ENCODE measurements at regions not wholly inside any gene's neighbourhood (a gene's known extent, or its start where the extent isn't known, plus 50 kb on each side); places are given as distances from the start of the nearest gene placed in this dataset.

GRCh38 chr11:115741376-115742107, 237.3 kb upstream of the CADM1 start:
- H3K9me3 Mint-ChIP-seq, result no peaks in the 10 kb centered on the region
- no peaks in the 10 kb centered on the region for H3K36me3 Mint-ChIP-seq
- H3K27me3 Mint-ChIP-seq, result peaks cover 2% of the 10 kb centered on the region
- no peak overlapping the region for H3K27ac Mint-ChIP-seq
- no peaks in the 10 kb centered on the region for H3K4me1 Mint-ChIP-seq
- no peak overlapping the region for H3K4me3 Mint-ChIP-seq

GRCh38 chr11:115740324-115740723, 236.1 kb upstream of the CADM1 start:
- no peak overlapping the region for H3K27ac Mint-ChIP-seq
- peaks cover 2% of the 10 kb centered on the region for H3K27me3 Mint-ChIP-seq
- H3K4me3 Mint-ChIP-seq, result no peak overlapping the region
- no peaks in the 10 kb centered on the region for H3K36me3 Mint-ChIP-seq
- no peaks in the 10 kb centered on the region for H3K9me3 Mint-ChIP-seq
- no peaks in the 10 kb centered on the region for H3K4me1 Mint-ChIP-seq

GRCh38 chr11:115739878-115740277, 235.7 kb upstream of the CADM1 start:
- peaks cover 2% of the 10 kb centered on the region for H3K27me3 Mint-ChIP-seq
- H3K4me3 Mint-ChIP-seq, result no peak overlapping the region
- H3K27ac Mint-ChIP-seq, result no peak overlapping the region
- no peaks in the 10 kb centered on the region for H3K9me3 Mint-ChIP-seq
- H3K4me1 Mint-ChIP-seq, result no peaks in the 10 kb centered on the region
- H3K36me3 Mint-ChIP-seq, result no peaks in the 10 kb centered on the region

- Mint-ChIP-seq H3K27me3 (peaks cover 2% of the 10 kb centered on the region), H3K4me1 (no peaks in the 10 kb centered on the region), H3K36me3 (no peaks in the 10 kb centered on the region), H3K4me3 (no peak overlapping the region), H3K27ac (no peak overlapping the region), H3K9me3 (no peaks in the 10 kb centered on the region)
Measured at GRCh38 chr11:115739146-115739545, 234.9 kb upstream of the CADM1 start.

GRCh38 chr11:115737875-115738274, 233.7 kb upstream of the CADM1 start:
- Mint-ChIP-seq H3K36me3 (no peaks in the 10 kb centered on the region), H3K9me3 (no peaks in the 10 kb centered on the region), H3K27ac (no peak overlapping the region), H3K27me3 (no peaks in the 10 kb centered on the region), H3K4me1 (no peaks in the 10 kb centered on the region), H3K4me3 (no peak overlapping the region)

- no peak overlapping the region for H3K27ac Mint-ChIP-seq
- H3K36me3 Mint-ChIP-seq, result no peaks in the 10 kb centered on the region
- no peak overlapping the region for H3K4me3 Mint-ChIP-seq
- H3K4me1 Mint-ChIP-seq, result no peaks in the 10 kb centered on the region
- H3K27me3 Mint-ChIP-seq, result no peaks in the 10 kb centered on the region
- H3K9me3 Mint-ChIP-seq, result no peaks in the 10 kb centered on the region
Measured at GRCh38 chr11:115736146-115736545, 231.9 kb upstream of the CADM1 start.

GRCh38 chr11:115724666-115725065, 220.5 kb upstream of the CADM1 start:
- H3K4me3 Mint-ChIP-seq, result no peak overlapping the region
- H3K27ac Mint-ChIP-seq, result no peak overlapping the region
- H3K4me1 Mint-ChIP-seq, result no peaks in the 10 kb centered on the region
- H3K27me3 Mint-ChIP-seq, result no peaks in the 10 kb centered on the region
- peaks cover 8% of the 10 kb centered on the region for H3K9me3 Mint-ChIP-seq
- H3K36me3 Mint-ChIP-seq, result no peaks in the 10 kb centered on the region

- Mint-ChIP-seq H3K27ac (no peak overlapping the region), H3K27me3 (no peaks in the 10 kb centered on the region), H3K4me1 (no peaks in the 10 kb centered on the region), H3K36me3 (no peaks in the 10 kb centered on the region), H3K4me3 (no peak overlapping the region), H3K9me3 (peaks cover 8% of the 10 kb centered on the region)
Measured at GRCh38 chr11:115722711-115723110, 218.5 kb upstream of the CADM1 start.

GRCh38 chr11:115721296-115721995, 217.2 kb upstream of the CADM1 start:
- peaks cover 8% of the 10 kb centered on the region for H3K9me3 Mint-ChIP-seq

GRCh38 chr11:115720602-115721245, 216.5 kb upstream of the CADM1 start:
- Mint-ChIP-seq H3K4me3 (no peak overlapping the region), H3K9me3 (peaks cover 9% of the 10 kb centered on the region), H3K36me3 (no peaks in the 10 kb centered on the region), H3K27ac (no peak overlapping the region), H3K4me1 (no peaks in the 10 kb centered on the region), H3K27me3 (peaks cover 1% of the 10 kb centered on the region)

More at GRCh38 chr11:115721296-115721995, 217.2 kb upstream of the CADM1 start:
- Mint-ChIP-seq H3K4me3 (no peak overlapping the region), H3K27me3 (no peaks in the 10 kb centered on the region), H3K36me3 (no peaks in the 10 kb centered on the region), H3K27ac (no peak overlapping the region), H3K4me1 (no peaks in the 10 kb centered on the region)

- H3K27me3 Mint-ChIP-seq, result peaks cover 1% of the 10 kb centered on the region
- H3K4me3 Mint-ChIP-seq, result no peak overlapping the region
- H3K9me3 Mint-ChIP-seq, result peaks cover 6% of the 10 kb centered on the region
- no peaks in the 10 kb centered on the region for H3K36me3 Mint-ChIP-seq
- no peak overlapping the region for H3K27ac Mint-ChIP-seq
- H3K4me1 Mint-ChIP-seq, result no peaks in the 10 kb centered on the region
Measured at GRCh38 chr11:115718945-115719344, 214.7 kb upstream of the CADM1 start.

- Mint-ChIP-seq H3K36me3 (no peaks in the 10 kb centered on the region), H3K27me3 (peaks cover 1% of the 10 kb centered on the region), H3K9me3 (peaks cover 6% of the 10 kb centered on the region), H3K27ac (no peak overlapping the region), H3K4me3 (no peak overlapping the region), H3K4me1 (no peaks in the 10 kb centered on the region)
Measured at GRCh38 chr11:115718106-115718505, 213.9 kb upstream of the CADM1 start.

- no peaks in the 10 kb centered on the region for H3K4me1 Mint-ChIP-seq
- no peak overlapping the region for H3K27ac Mint-ChIP-seq
- no peak overlapping the region for H3K4me3 Mint-ChIP-seq
- H3K9me3 Mint-ChIP-seq, result peaks cover 6% of the 10 kb centered on the region
- no peaks in the 10 kb centered on the region for H3K36me3 Mint-ChIP-seq
- peaks cover 1% of the 10 kb centered on the region for H3K27me3 Mint-ChIP-seq
Measured at GRCh38 chr11:115716601-115717529, 212.7 kb upstream of the CADM1 start.

- no peak overlapping the region for H3K4me3 Mint-ChIP-seq
- no peaks in the 10 kb centered on the region for H3K36me3 Mint-ChIP-seq
- H3K27ac Mint-ChIP-seq, result no peak overlapping the region
- H3K4me1 Mint-ChIP-seq, result no peaks in the 10 kb centered on the region
- H3K9me3 Mint-ChIP-seq, result peaks cover 6% of the 10 kb centered on the region
- H3K27me3 Mint-ChIP-seq, result peaks cover 1% of the 10 kb centered on the region
Measured at GRCh38 chr11:115716080-115716479, 211.9 kb upstream of the CADM1 start.

GRCh38 chr11:115715251-115715770, 211.1 kb upstream of the CADM1 start:
- no peaks in the 10 kb centered on the region for H3K36me3 Mint-ChIP-seq
- no peaks in the 10 kb centered on the region for H3K4me1 Mint-ChIP-seq
- H3K9me3 Mint-ChIP-seq, result peaks cover 6% of the 10 kb centered on the region
- H3K27me3 Mint-ChIP-seq, result peaks cover 1% of the 10 kb centered on the region
- no peak overlapping the region for H3K4me3 Mint-ChIP-seq
- no peak overlapping the region for H3K27ac Mint-ChIP-seq

Data from activated naive CD4-positive, alpha-beta T cell treated with anti-CD3 and anti-CD28 coated beads, Interleukin-2, amount 50 U/mL, for 24 hours (primary cell).